H1 (cell line): ENCODE measurements at regions not wholly inside any gene's neighbourhood (a gene's known extent, or its start where the extent isn't known, plus 50 kb on each side); places are given as distances from the start of the nearest gene placed in this dataset.

Source experiments
- CTCF ChIA-PET: fragments of 300-600 bp; sonication (Branson Sonifier 250); formaldehyde crosslinking; loops from one replicate; lab custom pipeline; 2021; ENCODE audit not compliant: partially characterized antibody; lab: Charles Lee
- POLR2A ChIA-PET: fragments of 300-600 bp; sonication (Branson Sonifier 250); formaldehyde crosslinking; loops from one replicate; lab custom pipeline; 2021; ENCODE audit warnings: inconsistent platforms; ENCODE audit not compliant: partially characterized antibody; lab: Charles Lee
- DNase-seq, 2 experiments: peaks; one replicate each; pipeline versions ENCODE4 v3.0.0 to v3.0.0-alpha.2; 2010 to 2022; ENCODE audit warnings: low spot score in 2 of 2, low read depth in 1 of 2, mixed read lengths in 1 of 2
- FAIRE-seq: peaks from 2 replicates; lab custom pipeline; 2011; peaks lifted over from hg19 to GRCh38; lab: Jason Lieb, UNC
- H2AFZ ChIP-seq: 2 replicates; pipeline ENCODE4 v1.8.1; 2012; ENCODE audit warnings: low read length, inconsistent platforms
- H2AK5ac ChIP-seq: 2 replicates; pipeline ENCODE4 v1.6.1; 2013; ENCODE audit warnings: low read depth, low read length
- H2BK120ac ChIP-seq: replicated peaks from 2 replicates; pipeline ENCODE3; 2013; ENCODE audit warnings: low read depth, low read length, inconsistent platforms
- H2BK12ac ChIP-seq: 2 replicates; pipeline ENCODE4 v1.6.1; 2013; ENCODE audit warnings: low read depth, low read length
- H2BK15ac ChIP-seq: 2 replicates; pipeline ENCODE4 v1.6.1; 2013; ENCODE audit warnings: low read length
- H2BK20ac ChIP-seq: 2 replicates; pipeline ENCODE4 v1.6.1; 2013; ENCODE audit warnings: low read length
- H2BK5ac ChIP-seq: 2 replicates; pipeline ENCODE4 v1.6.1; 2013; ENCODE audit warnings: low read depth, low read length
- H3K14ac ChIP-seq: 2 replicates; pipeline ENCODE4 v1.6.1; 2013; ENCODE audit warnings: inconsistent platforms; ENCODE audit not compliant: insufficient read length
- H3K18ac ChIP-seq: 2 replicates; pipeline ENCODE4 v1.6.1; 2013; ENCODE audit warnings: low read length; ENCODE audit errors: extremely low read depth
- H3K23ac ChIP-seq: 2 replicates; pipeline ENCODE4 v1.6.1; 2013; ENCODE audit warnings: inconsistent platforms; ENCODE audit not compliant: insufficient read length
- H3K23me2 ChIP-seq: 2 replicates; pipeline ENCODE4 v1.6.1; 2013; ENCODE audit warnings: low read depth, low read length
- H3K27ac ChIP-seq: 2 replicates; pipeline ENCODE4 v1.6.1; 2011; ENCODE audit warnings: low read depth, low read length, inconsistent platforms
- H3K27me3 ChIP-seq, 4 experiments: replicated peaks in 1 of 4; 1 replicate in 1 of 4; 2 replicates in 3 of 4; pipeline versions ENCODE4 v1.6.1 to v1.8.1; 2011 to 2013; ENCODE audit warnings: low read length in 3 of 4, mild to moderate bottlenecking in 3 of 4, inconsistent platforms in 2 of 4, mixed read lengths in 2 of 4, moderate library complexity in 1 of 4; ENCODE audit not compliant: control insufficient read depth in 3 of 4, insufficient read depth in 3 of 4; ENCODE audit errors: extremely low read depth in 1 of 4
- H3K36me3 ChIP-seq, 4 experiments: 2 replicates each; pipeline versions ENCODE4 v1.6.1 to v1.8.1; 2011 to 2013; ENCODE audit warnings: mild to moderate bottlenecking in 4 of 4, low read length in 3 of 4, moderate library complexity in 2 of 4, control low read depth in 1 of 4, inconsistent platforms in 1 of 4; ENCODE audit not compliant: insufficient read depth in 4 of 4, control insufficient read depth in 2 of 4
- H3K4ac ChIP-seq: replicated peaks from 2 replicates; pipeline ENCODE3; 2013; ENCODE audit warnings: low read length, low read depth, mixed read lengths, inconsistent platforms; ENCODE audit not compliant: insufficient read length
- H3K4me1 ChIP-seq, 4 experiments: replicated peaks in 1 of 4; 1 replicate in 1 of 4; 2 replicates in 3 of 4; pipeline versions ENCODE4 v1.6.1 to v1.8.1; 2011 to 2013; ENCODE audit warnings: low read length in 3 of 4, inconsistent platforms in 2 of 4, mixed read lengths in 1 of 4; ENCODE audit not compliant: insufficient read depth in 4 of 4, control insufficient read depth in 3 of 4
- H3K4me2 ChIP-seq, 2 experiments: 2 replicates each; pipeline versions ENCODE4 v1.6.1 to v1.8.1; 2011 to 2013; ENCODE audit warnings: low read depth in 2 of 2, low read length in 2 of 2, control low read depth in 1 of 2, inconsistent platforms in 1 of 2, mild to moderate bottlenecking in 1 of 2; ENCODE audit not compliant: insufficient read depth in 1 of 2
- H3K4me3 ChIP-seq, 4 experiments: fragments of 200-600, 300-600 bp in 1 of 4; sonication (generic), shearing (Covaris generic), sonication (Bioruptor Twin) in 1 of 4; 2 replicates each; pipeline versions ENCODE4 v1.5.1 to v1.8.1; 2011 to 2016; ENCODE audit warnings: low read length in 4 of 4, low read depth in 3 of 4, control low read depth in 2 of 4, inconsistent platforms in 2 of 4, mild to moderate bottlenecking in 2 of 4, mixed read lengths in 1 of 4, moderate library complexity in 1 of 4; ENCODE audit not compliant: insufficient read depth in 2 of 4; ENCODE audit errors: extremely low read depth in 1 of 4
- H3K56ac ChIP-seq: replicated peaks from 2 replicates; pipeline ENCODE3; 2013; ENCODE audit warnings: low read depth, mild to moderate bottlenecking, mixed read lengths, low read length, inconsistent platforms; ENCODE audit not compliant: insufficient read length
- H3K79me1 ChIP-seq: 2 replicates; pipeline ENCODE4 v1.6.1; 2013; ENCODE audit warnings: low read depth, low read length, control low read depth
- H3K79me2 ChIP-seq, 2 experiments: 2 replicates each; pipeline versions ENCODE4 v1.6.1 to v1.8.1; 2012 to 2013; ENCODE audit warnings: low read length in 2 of 2, mild to moderate bottlenecking in 2 of 2, inconsistent platforms in 1 of 2; ENCODE audit not compliant: insufficient read depth in 2 of 2, control insufficient read depth in 1 of 2
- H3K9ac ChIP-seq, 4 experiments: replicated peaks in 1 of 4; 1 replicate in 1 of 4; 2 replicates in 3 of 4; pipeline versions ENCODE4 v1.6.1 to v1.8.1; 2011 to 2013; ENCODE audit warnings: low read depth in 3 of 4, low read length in 3 of 4, control low read depth in 2 of 4, mild to moderate bottlenecking in 2 of 4, moderate library complexity in 2 of 4, inconsistent platforms in 1 of 4; ENCODE audit errors: extremely low read depth in 1 of 4
- H3K9me3 ChIP-seq, 2 experiments: 2 replicates each; pipeline versions ENCODE4 v1.6.1 to v1.8.1; 2012 to 2013; ENCODE audit warnings: mild to moderate bottlenecking in 2 of 2, moderate library complexity in 2 of 2, control low read depth in 1 of 2, inconsistent platforms in 1 of 2, low read depth in 1 of 2, low read length in 1 of 2, mixed read lengths in 1 of 2; ENCODE audit not compliant: insufficient read depth in 2 of 2
- H4K20me1 ChIP-seq, 2 experiments: replicated peaks in 1 of 2; 2 replicates each; pipeline versions ENCODE3 to v1.8.1; 2011 to 2013; ENCODE audit warnings: inconsistent platforms in 2 of 2, low read length in 2 of 2, mild to moderate bottlenecking in 1 of 2; ENCODE audit not compliant: insufficient read depth in 2 of 2, control insufficient read depth in 1 of 2
- H4K5ac ChIP-seq: 2 replicates; pipeline ENCODE4 v1.6.1; 2013; ENCODE audit warnings: low read length, low read depth, mixed read lengths, inconsistent platforms; ENCODE audit not compliant: insufficient read length
- H4K8ac ChIP-seq: 2 replicates; pipeline ENCODE4 v1.8.0; 2013; ENCODE audit warnings: mild to moderate bottlenecking, moderate library complexity, low read length, inconsistent platforms; ENCODE audit not compliant: insufficient read depth; ENCODE audit errors: extremely low read depth
- H4K91ac ChIP-seq: replicated peaks from 2 replicates; pipeline ENCODE3; 2013; ENCODE audit warnings: low read length, mixed read lengths, inconsistent platforms; ENCODE audit not compliant: insufficient read length
- ASH2L ChIP-seq: fragments of 200-600, 300-600 bp; sonication (generic); IDR thresholded peaks from one replicate; pipeline ENCODE4 v1.7.1; 2017; ENCODE audit warnings: low read length
- BCL11A ChIP-seq, 2 experiments: IDR thresholded peaks; one replicate each; pipeline ENCODE4 v1.6.1; 2011; ENCODE audit warnings: low read depth in 2 of 2, low read length in 2 of 2, mild to moderate bottlenecking in 2 of 2
- BRCA1 ChIP-seq: IDR thresholded peaks from 2 replicates; pipeline ENCODE4 v1.6.1; 2012; ENCODE audit warnings: low read depth, low read length, improper control_type of control experiment
- CBX8 ChIP-seq: fragments of 300-800, 300-1000 bp; sonication (generic); IDR thresholded peaks from 2 replicates; pipeline ENCODE4 v1.7.1; 2016; ENCODE audit warnings: low read depth, low read length, borderline replicate concordance
- FOSL1 ChIP-seq: IDR thresholded peaks from 2 replicates; pipeline ENCODE4 v1.6.1; 2011; ENCODE audit warnings: mild to moderate bottlenecking, low read depth, low read length, moderate library complexity; ENCODE audit not compliant: insufficient read depth
- HDAC6 ChIP-seq: IDR thresholded peaks from one replicate; pipeline ENCODE4 v1.7.1; 2012; ENCODE audit warnings: low read depth, mild to moderate bottlenecking, inconsistent platforms, low read length, moderate library complexity
- POLR2AphosphoS5 ChIP-seq: IDR thresholded peaks from 2 replicates; pipeline ENCODE4 v1.6.1; 2011; ENCODE audit warnings: low read depth, low read length
- RAD21 ChIP-seq, 2 experiments: IDR thresholded peaks in 1 of 2; conservative IDR thresholded peaks in 1 of 2; 2 replicates each; pipeline ENCODE4 v1.6.1; 2011; ENCODE audit warnings: low read depth in 2 of 2, low read length in 2 of 2, improper control_type of control experiment in 1 of 2, inconsistent platforms in 1 of 2, mild to moderate bottlenecking in 1 of 2, moderate library complexity in 1 of 2
- SAP30 ChIP-seq: fragments of 300-600 bp; sonication (generic); IDR thresholded peaks from 2 replicates; pipeline ENCODE4 v1.7.1; 2012; ENCODE audit warnings: low read length, moderate library complexity, mild to moderate bottlenecking, inconsistent platforms; ENCODE audit not compliant: insufficient read depth, insufficient replicate concordance
- SIRT6 ChIP-seq: IDR thresholded peaks from one replicate; pipeline ENCODE4 v1.7.1; 2012; ENCODE audit warnings: low read length, inconsistent platforms
- SP1 ChIP-seq: IDR thresholded peaks from 2 replicates; pipeline ENCODE4 v1.6.1; 2011; ENCODE audit warnings: low read depth, low read length
- TEAD4 ChIP-seq: IDR thresholded peaks from 2 replicates; pipeline ENCODE4 v1.6.1; 2012; ENCODE audit warnings: low read depth, low read length, inconsistent platforms, mixed read lengths
- TF ChIP-seq, protein P1 (sequence below): IDR thresholded peaks from 2 replicates; pipeline ENCODE4 v1.6.1; 2012; ENCODE audit warnings: low read length, inconsistent platforms
- TF ChIP-seq, protein P2 (sequence below): IDR thresholded peaks from 2 replicates; pipeline ENCODE4 v1.6.1; 2012; ENCODE audit warnings: inconsistent platforms

- Histone ChIP-seq H3K9me3 (no peaks in the 10 kb centered on the region), H2BK5ac (no peak overlapping the region), H3K79me1 (no peaks in the 10 kb centered on the region), H3K4me3 (no peak overlapping the region), H3K56ac (no peak overlapping the region), H2BK20ac (no peak overlapping the region), H2BK120ac (no peak overlapping the region), H4K20me1 (no peaks in the 10 kb centered on the region), H3K9ac (no peak overlapping the region), H4K5ac (no peak overlapping the region), H3K36me3 (no peaks in the 10 kb centered on the region), H2BK15ac (no peak overlapping the region), H4K8ac (no peak overlapping the region), H3K27ac (no peak overlapping the region), H3K27me3 (no peaks in the 10 kb centered on the region), H3K23ac (no peak overlapping the region), H2AK5ac (no peak overlapping the region), H3K14ac (no peak overlapping the region), H2BK12ac (no peak overlapping the region), H3K18ac (no peak overlapping the region), H3K4me2 (no peak overlapping the region), H3K4me1 (no peaks in the 10 kb centered on the region), H3K23me2 (no peaks in the 10 kb centered on the region), H4K91ac (no peak overlapping the region), H3K79me2 (no peaks in the 10 kb centered on the region), H2AFZ (no peak overlapping the region), H3K4ac (no peak overlapping the region)
- ChIA-PET POLR2A (no interaction called here), CTCF (interaction anchor here (0.6 to 1.0 kb wide), 2 partner anchors 14 to 346 kb away, joined by 3 read pairs; no protein-coding TSS in a partner anchor)
- no peak for DNase-seq
- no peak for FAIRE-seq
- TF ChIP-seq SIRT6 = no peak
- TF ChIP-seq SP1 = no peak
- no peak for TF ChIP-seq CBX8
- TF ChIP-seq SAP30 = no peak
- no peak for TF ChIP-seq TEAD4
- TF ChIP-seq, protein P1, sequence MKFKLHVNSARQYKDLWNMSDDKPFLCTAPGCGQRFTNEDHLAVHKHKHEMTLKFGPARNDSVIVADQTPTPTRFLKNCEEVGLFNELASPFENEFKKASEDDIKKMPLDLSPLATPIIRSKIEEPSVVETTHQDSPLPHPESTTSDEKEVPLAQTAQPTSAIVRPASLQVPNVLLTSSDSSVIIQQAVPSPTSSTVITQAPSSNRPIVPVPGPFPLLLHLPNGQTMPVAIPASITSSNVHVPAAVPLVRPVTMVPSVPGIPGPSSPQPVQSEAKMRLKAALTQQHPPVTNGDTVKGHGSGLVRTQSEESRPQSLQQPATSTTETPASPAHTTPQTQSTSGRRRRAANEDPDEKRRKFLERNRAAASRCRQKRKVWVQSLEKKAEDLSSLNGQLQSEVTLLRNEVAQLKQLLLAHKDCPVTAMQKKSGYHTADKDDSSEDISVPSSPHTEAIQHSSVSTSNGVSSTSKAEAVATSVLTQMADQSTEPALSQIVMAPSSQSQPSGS = no peak
- no peak for TF ChIP-seq BCL11A (IDR thresholded peaks at IDR 0.05; ENCODE audit: low read depth in 2 of 2, low read length in 2 of 2)
- no peak for TF ChIP-seq BRCA1
- no peak for TF ChIP-seq FOSL1
- TF ChIP-seq, protein P2, sequence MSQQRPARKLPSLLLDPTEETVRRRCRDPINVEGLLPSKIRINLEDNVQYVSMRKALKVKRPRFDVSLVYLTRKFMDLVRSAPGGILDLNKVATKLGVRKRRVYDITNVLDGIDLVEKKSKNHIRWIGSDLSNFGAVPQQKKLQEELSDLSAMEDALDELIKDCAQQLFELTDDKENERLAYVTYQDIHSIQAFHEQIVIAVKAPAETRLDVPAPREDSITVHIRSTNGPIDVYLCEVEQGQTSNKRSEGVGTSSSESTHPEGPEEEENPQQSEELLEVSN = no peak
- TF ChIP-seq ASH2L = no peak
- TF ChIP-seq RAD21 (IDR thresholded peaks at IDR 0.05 in 1 of 2, conservative IDR thresholded peaks at IDR 0.05 in 1 of 2; ENCODE audit: low read depth in 2 of 2, low read length in 2 of 2) = no peak
- no peak for TF ChIP-seq HDAC6
- TF ChIP-seq POLR2AphosphoS5 = no peak
These were observed 364.2 kb upstream of the PLSCR5 start for GRCh38 chr3:146969356-146969755.
